ENCODE measurements at regions not wholly inside any gene's neighbourhood (a gene's known extent, or its start where the extent isn't known, plus 50 kb on each side); places are given as distances from the start of the nearest gene placed in this dataset.

GRCh38 chr1:112808861-112809684 lies 93.9 kb upstream of the PPM1J start:
- Histone ChIP-seq H3K79me2 (ENCODE audit: low read length) (no peaks in the 10 kb centered on the region), H2AFZ (ENCODE audit: low read length) (no peak overlapping the region), H3K9me2 (replicated peaks; ENCODE audit: insufficient read depth, low read length) (no peaks in the 10 kb centered on the region), H3K27me3 (ENCODE audit: low read length) (no peaks in the 10 kb centered on the region), H3K9me3 (ENCODE audit: low read length) (no peaks in the 10 kb centered on the region), H4K20me1 (ENCODE audit: insufficient read depth, low read depth, low read length) (no peaks in the 10 kb centered on the region), H3K9ac (ENCODE audit: low read length) (no peak overlapping the region), H3K4me1 (ENCODE audit: low read length) (no peaks in the 10 kb centered on the region), H3K27ac (ENCODE audit: low read length) (no peak overlapping the region), H3K36me3 (ENCODE audit: insufficient read depth, low read length) (no peaks in the 10 kb centered on the region), H3K4me2 (ENCODE audit: low read depth, low read length, poor library complexity, severe bottlenecking) (no peak overlapping the region), H3K4me3 (ENCODE audit: low read length) (no peak overlapping the region)
- DNase-seq, result peak; percentile 81

GRCh38 chr1:112807999-112808398 lies 92.9 kb upstream of the PPM1J start:
- no peak overlapping the region for H2AFZ ChIP-seq (ENCODE audit: low read length)
- DNase-seq, result no peak
- no peak overlapping the region for H3K9ac ChIP-seq (ENCODE audit: low read length)
- no peaks in the 10 kb centered on the region for H3K27me3 ChIP-seq (ENCODE audit: low read length)
- H3K27ac ChIP-seq (ENCODE audit: low read length), result no peak overlapping the region
- H4K20me1 ChIP-seq (ENCODE audit: insufficient read depth, low read depth, low read length), result no peaks in the 10 kb centered on the region
- H3K36me3 ChIP-seq (ENCODE audit: insufficient read depth, low read length), result no peaks in the 10 kb centered on the region
- H3K4me3 ChIP-seq (ENCODE audit: low read length), result no peak overlapping the region
- H3K9me3 ChIP-seq (ENCODE audit: low read length), result no peaks in the 10 kb centered on the region
- no peaks in the 10 kb centered on the region for H3K79me2 ChIP-seq (ENCODE audit: low read length)
- no peaks in the 10 kb centered on the region for H3K9me2 ChIP-seq (replicated peaks; ENCODE audit: insufficient read depth, low read length)
- H3K4me2 ChIP-seq (ENCODE audit: low read depth, low read length, poor library complexity, severe bottlenecking), result no peak overlapping the region
- H3K4me1 ChIP-seq (ENCODE audit: low read length), result no peaks in the 10 kb centered on the region

- Histone ChIP-seq H3K4me2 (ENCODE audit: low read depth, low read length, poor library complexity, severe bottlenecking) (no peak overlapping the region), H2AFZ (ENCODE audit: low read length) (no peak overlapping the region), H3K27me3 (ENCODE audit: low read length) (no peaks in the 10 kb centered on the region), H3K9me2 (replicated peaks; ENCODE audit: insufficient read depth, low read length) (no peaks in the 10 kb centered on the region), H4K20me1 (ENCODE audit: insufficient read depth, low read depth, low read length) (no peaks in the 10 kb centered on the region), H3K9me3 (ENCODE audit: low read length) (no peaks in the 10 kb centered on the region), H3K4me3 (ENCODE audit: low read length) (no peak overlapping the region), H3K36me3 (ENCODE audit: insufficient read depth, low read length) (no peaks in the 10 kb centered on the region), H3K79me2 (ENCODE audit: low read length) (no peaks in the 10 kb centered on the region), H3K27ac (ENCODE audit: low read length) (no peak overlapping the region), H3K9ac (ENCODE audit: low read length) (no peak overlapping the region), H3K4me1 (ENCODE audit: low read length) (no peaks in the 10 kb centered on the region)
- DNase-seq, result no peak
These were observed 92.0 kb upstream of the PPM1J start for GRCh38 chr1:112807117-112807516.

GRCh38 chr1:112806090-112806642 lies 91.0 kb upstream of the PPM1J start:
- Histone ChIP-seq H3K79me2 (ENCODE audit: low read length) (no peaks in the 10 kb centered on the region), H3K27me3 (ENCODE audit: low read length) (no peaks in the 10 kb centered on the region), H2AFZ (ENCODE audit: low read length) (no peak overlapping the region), H4K20me1 (ENCODE audit: insufficient read depth, low read depth, low read length) (no peaks in the 10 kb centered on the region), H3K36me3 (ENCODE audit: insufficient read depth, low read length) (no peaks in the 10 kb centered on the region), H3K9ac (ENCODE audit: low read length) (no peak overlapping the region), H3K27ac (ENCODE audit: low read length) (no peak overlapping the region), H3K9me2 (replicated peaks; ENCODE audit: insufficient read depth, low read length) (no peaks in the 10 kb centered on the region), H3K4me2 (ENCODE audit: low read depth, low read length, poor library complexity, severe bottlenecking) (no peak overlapping the region), H3K9me3 (ENCODE audit: low read length) (no peaks in the 10 kb centered on the region), H3K4me1 (ENCODE audit: low read length) (no peaks in the 10 kb centered on the region), H3K4me3 (ENCODE audit: low read length) (no peak overlapping the region)
- DNase-seq, result no peak

- no peak overlapping the region for H2AFZ ChIP-seq (ENCODE audit: low read length)
- H3K4me3 ChIP-seq (ENCODE audit: low read length), result no peak overlapping the region
- H3K79me2 ChIP-seq (ENCODE audit: low read length), result no peaks in the 10 kb centered on the region
- no peaks in the 10 kb centered on the region for H3K9me2 ChIP-seq (replicated peaks; ENCODE audit: insufficient read depth, low read length)
- H3K9ac ChIP-seq (ENCODE audit: low read length), result no peak overlapping the region
- H3K27ac ChIP-seq (ENCODE audit: low read length), result no peak overlapping the region
- no peaks in the 10 kb centered on the region for H3K4me1 ChIP-seq (ENCODE audit: low read length)
- no peaks in the 10 kb centered on the region for H3K9me3 ChIP-seq (ENCODE audit: low read length)
- DNase-seq, result no peak
- no peaks in the 10 kb centered on the region for H3K36me3 ChIP-seq (ENCODE audit: insufficient read depth, low read length)
- H3K27me3 ChIP-seq (ENCODE audit: low read length), result no peaks in the 10 kb centered on the region
- H3K4me2 ChIP-seq (ENCODE audit: low read depth, low read length, poor library complexity, severe bottlenecking), result no peak overlapping the region
- H4K20me1 ChIP-seq (ENCODE audit: insufficient read depth, low read depth, low read length), result no peaks in the 10 kb centered on the region
These were observed 90.2 kb upstream of the PPM1J start for GRCh38 chr1:112805155-112805853.

- Histone ChIP-seq H3K4me3 (ENCODE audit: low read length) (no peak overlapping the region), H3K4me2 (ENCODE audit: low read depth, low read length, poor library complexity, severe bottlenecking) (no peak overlapping the region), H4K20me1 (ENCODE audit: insufficient read depth, low read depth, low read length) (no peaks in the 10 kb centered on the region)
These were observed 89.0 kb upstream of the PPM1J start for GRCh38 chr1:112803906-112804762.

GRCh38 chr1:112800289-112800688 lies 85.2 kb upstream of the PPM1J start:
- Histone ChIP-seq H4K20me1 (ENCODE audit: insufficient read depth, low read depth, low read length) (no peaks in the 10 kb centered on the region), H3K9me3 (ENCODE audit: low read length) (no peaks in the 10 kb centered on the region), H3K9ac (ENCODE audit: low read length) (no peak overlapping the region), H3K4me3 (ENCODE audit: low read length) (no peak overlapping the region), H3K79me2 (ENCODE audit: low read length) (no peaks in the 10 kb centered on the region), H3K27me3 (ENCODE audit: low read length) (no peaks in the 10 kb centered on the region), H3K36me3 (ENCODE audit: insufficient read depth, low read length) (no peaks in the 10 kb centered on the region), H3K27ac (ENCODE audit: low read length) (no peak overlapping the region), H3K9me2 (replicated peaks; ENCODE audit: insufficient read depth, low read length) (no peaks in the 10 kb centered on the region), H3K4me2 (ENCODE audit: low read depth, low read length, poor library complexity, severe bottlenecking) (no peak overlapping the region), H2AFZ (ENCODE audit: low read length) (no peak overlapping the region), H3K4me1 (ENCODE audit: low read length) (peaks cover 6% of the 10 kb centered on the region)
- no peak for DNase-seq

More at GRCh38 chr1:112803906-112804762, 89.0 kb upstream of the PPM1J start:
- no peaks in the 10 kb centered on the region for H3K9me3 ChIP-seq (ENCODE audit: low read length)
- no peak overlapping the region for H3K9ac ChIP-seq (ENCODE audit: low read length)
- peak; percentile 84 for DNase-seq
- no peaks in the 10 kb centered on the region for H3K79me2 ChIP-seq (ENCODE audit: low read length)
- no peaks in the 10 kb centered on the region for H3K4me1 ChIP-seq (ENCODE audit: low read length)
- no peak overlapping the region for H3K27ac ChIP-seq (ENCODE audit: low read length)
- H3K36me3 ChIP-seq (ENCODE audit: insufficient read depth, low read length), result no peaks in the 10 kb centered on the region
- no peak overlapping the region for H2AFZ ChIP-seq (ENCODE audit: low read length)
- H3K27me3 ChIP-seq (ENCODE audit: low read length), result no peaks in the 10 kb centered on the region
- no peaks in the 10 kb centered on the region for H3K9me2 ChIP-seq (replicated peaks; ENCODE audit: insufficient read depth, low read length)

- no peak overlapping the region for H3K27ac ChIP-seq (ENCODE audit: low read length)
- no peak overlapping the region for H3K4me3 ChIP-seq (ENCODE audit: low read length)
- H3K79me2 ChIP-seq (ENCODE audit: low read length), result no peaks in the 10 kb centered on the region
- H3K9ac ChIP-seq (ENCODE audit: low read length), result no peak overlapping the region
- H3K4me1 ChIP-seq (ENCODE audit: low read length), result peaks cover 17% of the 10 kb centered on the region
- no peaks in the 10 kb centered on the region for H3K27me3 ChIP-seq (ENCODE audit: low read length)
- H3K9me2 ChIP-seq (replicated peaks; ENCODE audit: insufficient read depth, low read length), result no peaks in the 10 kb centered on the region
- no peaks in the 10 kb centered on the region for H3K9me3 ChIP-seq (ENCODE audit: low read length)
- H2AFZ ChIP-seq (ENCODE audit: low read length), result no peak overlapping the region
- H3K36me3 ChIP-seq (ENCODE audit: insufficient read depth, low read length), result no peaks in the 10 kb centered on the region
- no peak for DNase-seq
- no peaks in the 10 kb centered on the region for H4K20me1 ChIP-seq (ENCODE audit: insufficient read depth, low read depth, low read length)
- H3K4me2 ChIP-seq (ENCODE audit: low read depth, low read length, poor library complexity, severe bottlenecking), result no peak overlapping the region
These were observed 83.2 kb upstream of the PPM1J start for GRCh38 chr1:112798292-112798691.
